PC-3 (cell line): ENCODE measurements at regions not wholly inside any gene's neighbourhood (a gene's known extent, or its start where the extent isn't known, plus 50 kb on each side); places are given as distances from the start of the nearest gene placed in this dataset.

Experiments
- EZH2 ChIP-seq: fragments of 300-600 bp; sonication (generic); IDR thresholded peaks from one replicate; pipeline ENCODE4 v1.6.1; 2017; ENCODE audit warnings: antibody characterized with exemption, mild to moderate bottlenecking, low read length; ENCODE audit not compliant: unreplicated experiment
- EZH2phosphoT487 ChIP-seq: fragments of 300-600 bp; sonication (generic); IDR thresholded peaks from 2 replicates; pipeline ENCODE4 v1.6.1; 2018; ENCODE audit warnings: mild to moderate bottlenecking, antibody characterized with exemption, low read length, borderline replicate concordance
- TF ChIP-seq, protein P1 (sequence below): fragments of 300-600 bp; sonication (generic); conservative IDR thresholded peaks from 2 replicates; pipeline ENCODE4 v1.5.1; 2017; ENCODE audit warnings: antibody characterized with exemption, low read depth, mild to moderate bottlenecking, low read length

DNA sequence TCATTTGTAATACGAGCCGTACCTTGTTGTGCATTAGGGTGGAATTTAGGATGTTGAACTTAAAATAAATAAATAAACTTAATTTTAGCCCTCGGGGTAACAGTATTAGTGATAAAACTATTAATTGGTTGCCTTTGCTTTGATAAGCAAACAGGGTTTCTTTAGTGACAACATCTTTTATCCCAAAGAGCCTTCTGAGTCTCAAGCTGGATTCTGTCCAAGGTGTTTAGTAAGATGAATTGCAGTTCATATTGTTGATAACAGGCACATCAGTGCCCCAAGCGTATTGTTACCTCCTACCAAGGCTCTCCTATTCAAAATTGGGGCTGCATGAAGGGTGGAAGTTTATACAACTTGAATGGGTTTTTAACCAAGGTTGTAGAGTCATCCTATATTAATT lies 144.4 kb upstream of the CELF2 start:
- TF ChIP-seq EZH2phosphoT487 (no peak), EZH2 (no peak)
- TF ChIP-seq, protein P1, sequence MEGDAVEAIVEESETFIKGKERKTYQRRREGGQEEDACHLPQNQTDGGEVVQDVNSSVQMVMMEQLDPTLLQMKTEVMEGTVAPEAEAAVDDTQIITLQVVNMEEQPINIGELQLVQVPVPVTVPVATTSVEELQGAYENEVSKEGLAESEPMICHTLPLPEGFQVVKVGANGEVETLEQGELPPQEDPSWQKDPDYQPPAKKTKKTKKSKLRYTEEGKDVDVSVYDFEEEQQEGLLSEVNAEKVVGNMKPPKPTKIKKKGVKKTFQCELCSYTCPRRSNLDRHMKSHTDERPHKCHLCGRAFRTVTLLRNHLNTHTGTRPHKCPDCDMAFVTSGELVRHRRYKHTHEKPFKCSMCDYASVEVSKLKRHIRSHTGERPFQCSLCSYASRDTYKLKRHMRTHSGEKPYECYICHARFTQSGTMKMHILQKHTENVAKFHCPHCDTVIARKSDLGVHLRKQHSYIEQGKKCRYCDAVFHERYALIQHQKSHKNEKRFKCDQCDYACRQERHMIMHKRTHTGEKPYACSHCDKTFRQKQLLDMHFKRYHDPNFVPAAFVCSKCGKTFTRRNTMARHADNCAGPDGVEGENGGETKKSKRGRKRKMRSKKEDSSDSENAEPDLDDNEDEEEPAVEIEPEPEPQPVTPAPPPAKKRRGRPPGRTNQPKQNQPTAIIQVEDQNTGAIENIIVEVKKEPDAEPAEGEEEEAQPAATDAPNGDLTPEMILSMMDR = no peak
